ENCODE measurements at regions not wholly inside any gene's neighbourhood (a gene's known extent, or its start where the extent isn't known, plus 50 kb on each side); places are given as distances from the start of the nearest gene placed in this dataset.

DNA sequence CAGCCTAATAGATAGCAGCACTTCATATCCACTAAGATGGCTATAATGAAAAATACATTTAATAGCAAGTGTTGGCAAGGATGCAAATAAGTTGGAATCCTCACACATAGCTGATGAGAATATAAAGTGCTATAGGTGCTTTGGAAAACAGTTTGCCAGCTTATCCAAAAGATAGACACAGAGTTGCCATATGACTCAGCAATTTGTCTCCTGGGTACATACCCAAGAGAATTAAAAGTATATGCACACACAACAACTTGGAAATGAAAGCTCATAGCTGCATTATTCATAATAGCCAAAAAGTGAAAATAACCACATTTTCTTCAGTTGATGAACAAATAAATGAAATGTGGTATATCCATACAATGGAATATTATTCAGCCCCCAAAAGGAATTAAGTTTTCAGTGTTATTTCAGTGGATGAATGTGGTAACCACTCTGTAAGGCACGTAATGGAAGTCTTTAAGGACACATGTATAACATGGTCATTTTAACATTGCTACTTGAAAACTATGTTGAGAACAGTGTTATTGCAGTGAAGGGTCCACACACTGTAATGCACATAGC is 320.9 kb upstream of the ADGRL3 start:
- TF ChIP-seq, protein P1, sequence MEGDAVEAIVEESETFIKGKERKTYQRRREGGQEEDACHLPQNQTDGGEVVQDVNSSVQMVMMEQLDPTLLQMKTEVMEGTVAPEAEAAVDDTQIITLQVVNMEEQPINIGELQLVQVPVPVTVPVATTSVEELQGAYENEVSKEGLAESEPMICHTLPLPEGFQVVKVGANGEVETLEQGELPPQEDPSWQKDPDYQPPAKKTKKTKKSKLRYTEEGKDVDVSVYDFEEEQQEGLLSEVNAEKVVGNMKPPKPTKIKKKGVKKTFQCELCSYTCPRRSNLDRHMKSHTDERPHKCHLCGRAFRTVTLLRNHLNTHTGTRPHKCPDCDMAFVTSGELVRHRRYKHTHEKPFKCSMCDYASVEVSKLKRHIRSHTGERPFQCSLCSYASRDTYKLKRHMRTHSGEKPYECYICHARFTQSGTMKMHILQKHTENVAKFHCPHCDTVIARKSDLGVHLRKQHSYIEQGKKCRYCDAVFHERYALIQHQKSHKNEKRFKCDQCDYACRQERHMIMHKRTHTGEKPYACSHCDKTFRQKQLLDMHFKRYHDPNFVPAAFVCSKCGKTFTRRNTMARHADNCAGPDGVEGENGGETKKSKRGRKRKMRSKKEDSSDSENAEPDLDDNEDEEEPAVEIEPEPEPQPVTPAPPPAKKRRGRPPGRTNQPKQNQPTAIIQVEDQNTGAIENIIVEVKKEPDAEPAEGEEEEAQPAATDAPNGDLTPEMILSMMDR (IDR thresholded peaks at IDR 0.05), result no peak
- TF ChIP-seq POLR2AphosphoS5 (IDR thresholded peaks at IDR 0.05), result no peak

Measured in upper lobe of left lung (tissue), 4 donors.